Central memory CD4-positive, alpha-beta T cell (primary cell): ENCODE measurements at regions not wholly inside any gene's neighbourhood (a gene's known extent, or its start where the extent isn't known, plus 50 kb on each side); places are given as distances from the start of the nearest gene placed in this dataset.

Source experiments
- DNase-seq: peaks from one replicate; pipeline ENCODE4 v3.0.0; 2022

DNA sequence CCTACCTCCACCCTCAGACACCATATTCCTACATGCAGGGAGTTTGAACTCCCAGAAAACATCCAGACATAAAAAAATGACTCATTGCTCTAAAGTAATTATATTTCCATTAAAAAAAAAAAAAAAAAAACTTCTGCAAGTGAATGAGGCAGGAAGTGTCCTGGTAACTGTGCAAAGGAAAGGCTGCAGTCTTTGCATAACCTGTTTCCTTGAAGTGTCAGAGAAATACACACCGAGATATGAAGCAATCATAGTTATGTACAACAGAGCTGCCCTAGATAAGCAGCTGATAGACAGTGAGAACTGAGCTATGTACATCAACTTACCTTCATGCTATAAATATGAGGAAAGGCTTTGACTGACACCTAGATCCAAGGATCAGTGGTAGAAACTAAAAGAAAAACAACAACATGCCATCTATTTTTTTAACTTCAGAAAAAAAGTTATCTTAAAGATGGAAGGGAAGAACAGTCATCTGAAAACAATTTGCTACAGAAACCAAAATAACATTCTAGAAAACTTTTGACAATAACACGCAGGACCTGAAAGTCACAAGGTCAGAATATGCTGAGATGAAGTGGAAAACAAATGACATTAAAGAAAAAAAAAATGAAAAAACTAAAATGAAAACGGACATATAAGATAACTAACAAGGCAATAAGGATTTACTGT is 263.2 kb downstream of the SEC23A start:
- no peak for DNase-seq

- DNase-seq: no peak
Measured at GRCh38 chr14:38838979-38839323, 264.1 kb downstream of the SEC23A start.

GRCh38 chr14:38838049-38838978 is 264.7 kb downstream of the SEC23A start:
- DNase-seq: no peak

DNA sequence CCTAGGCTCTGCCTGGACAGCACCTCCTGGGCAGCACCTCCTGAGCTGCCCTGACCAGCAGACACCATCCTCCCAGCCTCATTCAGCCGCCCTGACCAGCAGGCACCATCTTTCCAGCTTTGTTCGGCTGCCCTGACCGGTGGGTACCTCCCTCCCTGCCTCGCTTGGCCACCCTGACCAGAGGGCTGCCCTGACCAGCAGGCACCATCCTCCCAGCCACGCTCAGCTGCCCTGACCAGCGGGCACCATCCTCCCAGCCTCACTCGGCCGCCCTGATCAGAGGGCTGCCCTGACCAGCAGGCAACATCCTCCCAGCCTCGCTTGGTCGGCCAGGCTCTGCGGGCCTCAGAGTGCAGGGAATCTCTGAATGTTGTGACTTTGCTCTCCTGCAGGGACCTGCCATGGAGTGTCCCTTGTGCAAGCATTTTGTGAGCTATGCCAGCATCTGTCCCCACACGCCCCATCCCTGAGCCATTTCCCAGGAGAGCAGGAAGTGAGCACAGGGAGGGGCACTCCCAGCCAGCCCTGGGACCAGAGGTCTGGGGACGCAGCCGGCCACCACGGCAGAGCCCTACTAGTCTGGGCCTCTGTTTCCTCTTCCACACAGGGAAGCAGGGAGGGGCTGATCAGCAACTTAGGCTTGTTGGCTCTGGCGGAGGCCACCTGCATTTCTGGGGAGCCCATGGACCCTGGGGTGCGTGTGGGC is 265.5 kb downstream of the SEC23A start:
- DNase-seq: no peak

GRCh38 chr14:38836539-38836938 is 266.5 kb downstream of the SEC23A start:
- no peak for DNase-seq

DNA sequence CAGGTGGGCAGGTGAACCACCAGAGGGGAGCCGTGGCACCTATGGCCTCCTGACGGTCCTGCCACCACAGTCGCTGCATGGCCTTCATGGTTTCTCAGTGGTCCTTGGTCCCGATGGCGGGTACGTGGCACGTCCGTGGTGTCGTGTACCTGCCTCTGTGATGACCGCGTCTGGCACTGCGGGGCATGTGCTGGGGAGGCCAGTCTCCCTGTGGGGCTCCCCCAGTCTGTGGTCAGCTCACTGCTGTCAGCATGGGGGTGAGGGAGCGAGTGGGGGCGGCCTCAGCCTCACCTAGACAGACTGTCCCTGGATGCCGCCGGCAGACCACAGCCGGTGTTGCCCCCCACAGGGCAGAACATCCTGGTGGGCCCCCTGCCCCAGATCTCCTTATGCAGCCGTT is 267.2 kb downstream of the SEC23A start:
- no peak for DNase-seq

DNA sequence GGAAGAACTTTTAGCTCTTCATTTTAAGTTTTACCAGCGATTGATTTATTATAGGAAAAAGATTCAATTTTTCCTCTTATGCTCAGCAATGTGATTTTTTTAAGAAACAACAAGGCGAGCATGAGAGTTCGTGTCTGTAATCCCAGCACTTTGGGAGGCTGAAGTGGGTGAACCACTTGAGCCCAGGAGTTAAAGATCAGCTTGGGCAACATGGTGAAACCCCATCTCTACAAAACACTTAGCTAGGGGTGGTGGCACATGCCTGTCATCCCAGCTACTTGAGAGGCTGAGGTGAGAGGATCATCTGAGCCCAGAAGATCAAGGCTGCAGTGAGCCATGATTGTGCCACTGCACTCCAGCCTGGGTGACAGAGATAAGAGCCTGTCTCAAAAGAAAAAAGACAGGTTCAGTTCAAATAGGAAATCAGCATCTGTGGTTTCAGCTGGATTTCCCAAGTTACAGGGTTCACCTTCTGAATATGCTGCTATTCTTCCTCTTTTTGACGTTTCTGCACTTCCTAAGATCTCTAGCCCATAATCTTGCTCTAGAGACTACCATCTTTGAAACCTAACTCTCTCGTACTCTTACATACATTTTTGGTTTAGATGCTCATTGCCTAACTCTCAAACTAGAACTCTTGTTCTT is 274.7 kb downstream of the SEC23A start:
- no peak for DNase-seq

DNA sequence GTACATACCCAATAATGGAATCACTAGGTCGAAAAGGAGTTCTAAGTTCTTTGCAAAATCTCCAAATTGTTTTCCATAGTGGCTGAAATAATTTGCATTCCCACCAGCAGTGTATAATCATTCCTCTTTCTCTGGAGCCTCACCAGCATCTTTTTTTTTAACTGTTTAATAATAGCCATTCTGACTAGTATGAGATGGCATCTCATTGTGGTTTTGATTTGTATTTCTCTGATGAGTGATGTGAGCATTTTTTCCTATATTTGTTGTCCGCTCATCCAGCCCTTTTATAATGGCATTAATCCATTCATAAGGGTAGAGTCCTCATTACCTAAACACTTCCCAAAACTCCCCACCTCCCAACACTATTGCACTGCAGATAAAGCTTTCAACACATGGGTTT is 278.3 kb downstream of the SEC23A start:
- DNase-seq: no peak

DNA sequence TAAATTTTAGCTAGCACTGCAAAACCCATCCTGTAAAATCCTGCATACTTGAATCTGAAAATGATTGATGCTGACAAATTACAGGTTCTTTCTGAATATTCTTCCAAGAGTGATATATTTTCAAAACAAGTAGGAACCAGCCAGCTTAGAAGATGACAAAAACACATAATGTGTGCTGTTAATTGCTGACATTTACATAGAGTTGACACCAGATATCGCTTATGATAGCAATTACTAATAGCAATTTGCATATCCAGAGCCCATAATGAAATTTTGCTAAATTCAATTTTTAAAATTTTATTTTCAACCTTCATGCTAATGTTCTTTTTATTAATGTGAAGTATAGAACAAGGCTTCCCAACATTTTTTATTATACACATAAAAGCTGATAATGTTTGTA is 284.5 kb downstream of the SEC23A start:
- no peak for DNase-seq

DNA sequence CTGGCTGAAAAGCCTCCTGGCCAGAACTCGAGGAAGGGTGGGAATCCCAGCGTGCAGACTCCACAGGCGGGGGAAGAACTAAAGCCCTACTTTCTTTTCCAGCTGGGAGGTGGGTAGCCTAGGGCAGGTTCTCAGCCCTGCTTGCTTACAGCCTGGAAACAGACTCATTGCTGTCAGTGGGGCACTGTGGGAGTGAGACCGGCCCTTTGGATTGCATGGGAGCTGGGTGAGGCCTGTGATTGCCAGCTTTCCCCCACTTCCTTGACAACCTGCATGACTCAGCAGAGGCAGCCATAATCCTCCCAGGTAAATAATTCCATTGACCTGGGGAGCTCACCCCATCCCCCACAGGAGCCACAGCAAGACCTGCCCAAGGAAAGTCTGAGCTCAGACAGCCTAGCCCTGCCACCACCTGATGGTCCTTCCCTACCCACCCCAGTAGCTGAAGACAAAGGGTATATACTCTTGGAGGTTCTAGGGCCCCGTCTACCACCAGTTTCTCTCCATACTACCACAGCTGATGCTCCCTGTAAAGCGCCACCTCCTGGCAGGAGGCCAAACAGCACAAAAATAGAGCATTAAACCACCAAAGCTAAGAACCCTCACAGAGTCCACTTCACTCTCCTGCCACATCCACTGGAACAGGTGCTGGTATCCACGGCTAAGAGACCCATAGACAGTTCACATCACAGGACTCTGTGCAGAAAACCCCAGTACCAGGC is 294.1 kb downstream of the SEC23A start:
- DNase-seq: no peak

GRCh38 chr14:38799671-38800070 is 303.4 kb downstream of the SEC23A start:
- no peak for DNase-seq

DNA sequence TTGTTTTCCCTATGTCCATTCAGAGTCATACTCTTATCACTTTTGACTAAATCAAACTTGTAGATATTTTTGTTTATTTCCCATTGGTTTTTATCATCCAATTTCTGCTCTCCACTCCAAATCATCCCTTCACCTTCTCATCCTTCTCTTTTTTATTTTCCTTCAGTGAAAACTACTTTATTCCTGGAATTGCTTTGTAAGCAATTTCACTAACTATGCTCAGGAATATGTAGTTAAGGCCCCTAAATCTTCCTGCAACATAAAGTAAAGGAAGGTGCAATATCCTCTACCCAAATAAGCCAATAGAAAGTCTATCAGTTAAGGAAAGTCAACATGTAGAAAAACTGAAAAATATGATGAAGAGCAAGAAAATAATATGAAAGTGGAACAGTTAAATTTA is 308.4 kb downstream of the SEC23A start:
- DNase-seq: no peak

GRCh38 chr14:38791862-38792261 is 311.2 kb downstream of the SEC23A start:
- no peak for DNase-seq

GRCh38 chr14:38790916-38791315 is 312.1 kb downstream of the SEC23A start:
- DNase-seq: no peak

DNA sequence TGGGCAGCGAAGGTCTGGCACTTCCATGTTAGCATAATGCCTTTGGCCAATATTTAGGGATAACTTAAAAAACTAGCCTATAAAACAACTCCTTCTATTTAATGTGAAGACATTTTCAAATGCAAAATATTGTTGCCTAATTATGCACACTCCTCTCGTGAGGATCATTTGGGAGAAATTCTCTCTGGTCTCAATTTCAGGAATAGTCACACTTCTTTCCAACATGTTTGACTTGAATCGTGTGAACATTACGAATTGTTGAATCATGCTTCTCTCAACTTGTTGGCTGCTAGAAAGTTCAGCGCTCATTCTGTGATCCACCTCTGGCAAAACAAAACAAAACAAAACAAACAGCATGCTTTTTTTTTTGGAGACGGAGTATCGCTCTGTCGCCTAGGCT is 313.2 kb downstream of the SEC23A start:
- DNase-seq: no peak

DNA sequence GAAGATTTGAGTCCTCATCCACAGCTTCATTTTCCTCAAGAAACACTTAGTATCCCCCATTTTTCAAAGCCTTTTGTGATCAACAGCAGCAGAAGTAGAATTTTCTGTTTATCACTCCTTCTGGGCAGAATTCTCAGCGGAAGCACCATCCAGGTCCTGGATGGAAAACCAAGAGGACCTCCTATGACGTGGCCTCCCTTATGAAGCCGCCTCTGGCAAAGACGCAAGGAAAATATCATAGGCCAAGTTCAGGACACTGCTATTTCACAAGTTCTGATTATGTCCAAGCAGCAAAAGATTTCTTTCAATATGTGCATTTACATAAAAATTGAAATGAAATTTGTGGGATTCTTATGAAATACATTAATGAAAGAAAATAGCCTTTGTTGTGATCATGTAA is 315.0 kb downstream of the SEC23A start:
- DNase-seq: no peak

DNA sequence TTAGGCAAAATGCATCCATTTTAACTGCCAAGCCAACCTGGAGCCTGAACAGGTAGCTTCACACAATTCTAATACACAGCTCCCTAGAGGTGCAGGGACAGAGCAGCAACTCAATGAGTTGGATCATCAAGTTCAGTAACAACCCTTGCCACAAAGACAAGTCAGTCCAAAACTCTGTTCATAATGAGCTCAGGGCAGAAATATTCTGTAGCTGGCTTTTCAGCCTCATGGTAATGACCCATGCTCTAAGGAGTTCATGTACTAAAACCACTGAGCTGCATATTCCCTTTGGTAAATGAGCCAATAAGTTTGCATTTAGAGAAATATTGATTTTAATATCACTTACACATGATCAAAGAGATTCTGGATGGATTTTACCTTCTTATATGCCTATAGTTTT is 316.1 kb downstream of the SEC23A start:
- no peak for DNase-seq

DNA sequence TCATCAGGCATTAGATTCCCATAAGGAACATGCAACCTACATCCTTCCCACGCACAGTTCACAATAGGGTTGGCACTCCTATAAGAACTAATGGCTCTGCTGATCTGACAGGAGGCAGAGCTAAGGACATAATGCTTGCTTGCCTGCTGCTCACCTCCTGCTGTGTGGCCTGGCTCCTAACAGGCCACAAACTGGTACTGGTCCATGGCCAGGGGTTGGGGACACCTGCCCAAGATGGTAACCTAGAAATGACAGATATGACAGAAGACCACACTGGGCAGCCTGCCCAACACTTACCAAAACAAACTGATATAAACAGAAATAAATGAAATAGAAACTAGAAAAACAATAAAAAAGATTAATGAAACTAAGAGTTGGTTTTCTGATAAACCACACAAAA is 325.6 kb downstream of the SEC23A start:
- no peak for DNase-seq

- DNase-seq: no peak
Measured at GRCh38 chr14:38775986-38776385, 327.0 kb downstream of the SEC23A start.

DNA sequence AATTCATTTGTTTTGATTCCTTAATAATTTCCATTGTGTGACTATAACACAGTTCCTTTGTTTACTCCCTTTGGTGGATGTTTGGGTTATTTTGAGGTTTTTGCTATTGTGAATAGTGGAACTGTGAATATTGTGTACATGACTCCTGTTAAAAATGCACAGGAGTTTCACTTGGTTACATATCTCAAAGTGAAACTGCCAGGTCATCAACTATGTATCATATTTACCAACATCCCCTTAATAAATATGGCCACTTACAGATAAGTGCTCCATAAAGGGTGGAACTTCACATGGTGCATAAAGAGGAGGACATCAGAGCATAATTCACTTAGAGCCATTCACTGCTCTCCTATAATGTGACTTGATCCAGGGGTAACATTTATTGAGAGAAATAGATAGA is 328.9 kb downstream of the SEC23A start:
- DNase-seq: no peak

DNA sequence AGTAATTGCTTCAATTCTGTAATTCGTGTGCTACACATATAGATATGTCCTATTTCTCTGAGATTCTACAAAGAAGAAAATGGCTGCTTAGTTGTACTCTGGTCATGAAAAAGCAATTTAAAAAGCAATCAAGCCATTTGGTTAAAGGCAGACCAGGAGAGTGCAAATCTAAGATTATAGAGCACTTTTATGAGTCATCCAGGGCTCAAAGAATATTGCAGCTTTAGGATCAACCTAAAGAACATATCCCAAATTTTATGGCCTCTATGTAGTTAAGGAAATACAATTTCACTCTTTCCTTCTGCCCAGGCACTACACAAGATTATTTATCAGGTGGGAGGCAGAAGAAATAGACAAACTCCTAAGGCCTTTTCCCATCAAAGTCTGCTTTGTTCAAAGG is 332.8 kb downstream of the SEC23A start:
- DNase-seq: no peak

- DNase-seq: no peak
Measured at GRCh38 chr14:38762845-38763244, 340.2 kb downstream of the SEC23A start.

DNA sequence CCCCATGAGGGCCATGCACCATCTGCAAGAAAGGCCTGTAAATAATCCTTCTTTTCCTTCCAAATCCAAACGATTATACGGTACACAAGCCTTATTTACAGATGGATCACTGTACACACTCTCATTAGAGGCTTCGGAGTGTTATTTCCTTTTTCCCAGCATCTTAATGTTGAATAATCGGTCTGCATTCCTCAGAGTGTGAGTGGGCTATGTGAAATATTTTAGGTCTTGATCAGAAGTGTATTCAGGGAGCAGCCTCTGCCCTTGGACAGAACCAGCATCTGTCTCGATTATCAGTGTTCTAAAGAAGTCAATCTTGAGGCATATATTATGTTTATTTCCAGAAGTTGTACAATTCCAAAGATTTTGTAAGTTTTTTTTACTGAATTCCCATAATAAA is 340.6 kb downstream of the SEC23A start:
- no peak for DNase-seq
